ENCODE measurements at regions not wholly inside any gene's neighbourhood (a gene's known extent, or its start where the extent isn't known, plus 50 kb on each side); places are given as distances from the start of the nearest gene placed in this dataset.

DNA sequence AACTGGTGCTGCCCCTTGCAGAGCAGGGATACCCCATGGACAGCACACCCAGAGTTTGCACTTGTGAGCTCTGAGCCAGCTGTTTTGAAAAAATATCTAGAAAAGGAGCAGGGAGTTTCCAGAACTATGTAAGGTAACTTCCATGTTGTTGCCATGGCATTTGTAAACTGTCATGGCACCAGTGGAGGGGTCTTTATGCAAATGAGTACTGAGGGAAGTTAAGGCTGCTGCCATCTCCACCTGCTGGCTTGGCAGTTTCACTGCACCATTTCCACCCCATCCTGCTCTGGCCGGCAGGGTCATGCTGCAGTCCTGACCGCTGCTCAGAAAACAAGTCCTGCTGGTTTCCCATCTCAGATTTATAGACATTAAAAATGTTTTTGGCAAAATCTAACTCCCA, 52.3 kb upstream of the SNTG2 start:
- DNase-seq, result no peak

DNA sequence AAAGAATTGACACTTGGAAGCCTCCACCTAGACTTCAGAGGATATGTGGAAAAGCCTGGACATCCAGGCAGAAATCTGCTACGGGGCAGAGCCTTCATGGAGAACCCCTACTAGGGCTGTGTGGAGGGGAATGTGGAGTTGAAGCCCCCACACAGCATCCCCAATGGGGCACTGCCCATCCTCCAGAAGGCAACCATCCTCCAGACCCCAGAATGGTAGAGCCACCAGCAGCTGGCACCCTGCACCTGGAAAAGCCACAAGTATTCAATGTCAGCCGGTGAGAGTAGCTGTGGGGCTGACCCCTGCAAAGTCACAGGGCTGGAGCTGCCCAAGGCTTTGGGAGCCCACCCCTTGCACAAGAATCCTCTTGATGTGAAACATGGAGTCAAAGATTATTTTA, 53.6 kb upstream of the SNTG2 start:
- no peak for DNase-seq

DNA sequence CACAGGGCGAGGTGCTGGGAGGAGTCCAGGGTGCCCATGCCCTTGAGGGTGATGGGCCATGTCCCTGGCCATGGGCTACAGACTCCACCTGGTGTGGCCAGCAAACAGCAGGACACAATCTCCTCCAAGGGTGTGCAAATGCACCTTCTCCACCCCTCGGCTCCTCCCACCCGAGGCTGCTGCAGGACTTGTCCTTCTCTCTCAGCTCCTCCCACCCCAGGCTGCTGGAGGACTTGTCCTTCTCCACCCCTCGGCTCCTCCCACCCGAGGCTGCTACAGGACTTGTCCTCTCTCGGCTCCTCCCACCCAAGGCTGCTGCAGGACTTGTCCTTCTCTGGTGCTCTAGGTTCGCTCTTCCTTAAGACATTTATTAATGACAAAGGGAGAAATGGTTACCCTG, 57.3 kb upstream of the SNTG2 start:
- DNase-seq, result no peak

DNA sequence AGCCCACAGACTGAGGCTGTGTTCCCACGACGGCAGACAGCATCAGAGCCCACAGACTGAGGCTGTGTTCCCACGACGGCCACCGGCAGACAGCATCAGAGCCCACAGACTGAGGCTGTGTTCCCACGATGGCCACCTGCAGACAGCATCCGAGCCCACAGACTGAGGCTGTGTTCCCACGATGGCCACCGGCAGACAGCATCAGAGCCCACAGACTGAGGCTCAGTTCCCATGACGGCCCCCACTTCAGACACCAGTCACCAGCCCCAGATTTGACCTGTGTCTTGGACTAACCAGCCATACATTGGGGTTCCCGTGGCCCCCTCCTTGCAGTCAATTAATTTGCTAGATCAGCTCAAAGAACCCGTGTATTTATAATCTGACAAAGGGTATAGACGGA, 57.8 kb upstream of the SNTG2 start:
- DNase-seq, result no peak

DNA sequence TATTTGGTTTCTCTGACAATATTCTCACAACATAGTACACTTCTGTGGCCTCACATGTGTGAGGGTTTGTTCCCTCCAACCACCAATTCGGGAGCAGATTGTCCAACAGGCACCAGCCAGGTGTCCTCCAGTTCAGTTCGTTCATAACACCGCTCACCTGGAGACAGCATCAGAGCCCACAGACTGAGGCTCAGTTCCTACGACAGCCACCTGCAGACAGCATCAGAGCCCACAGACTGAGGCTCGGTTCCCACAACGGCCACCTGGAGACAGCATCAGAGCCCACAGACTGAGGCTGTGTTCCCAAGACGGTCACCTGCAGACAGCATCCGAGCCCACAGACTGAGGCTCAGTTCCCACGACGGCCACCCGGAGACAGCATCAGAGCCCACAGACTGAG, 58.2 kb upstream of the SNTG2 start:
- DNase-seq, result no peak

DNA sequence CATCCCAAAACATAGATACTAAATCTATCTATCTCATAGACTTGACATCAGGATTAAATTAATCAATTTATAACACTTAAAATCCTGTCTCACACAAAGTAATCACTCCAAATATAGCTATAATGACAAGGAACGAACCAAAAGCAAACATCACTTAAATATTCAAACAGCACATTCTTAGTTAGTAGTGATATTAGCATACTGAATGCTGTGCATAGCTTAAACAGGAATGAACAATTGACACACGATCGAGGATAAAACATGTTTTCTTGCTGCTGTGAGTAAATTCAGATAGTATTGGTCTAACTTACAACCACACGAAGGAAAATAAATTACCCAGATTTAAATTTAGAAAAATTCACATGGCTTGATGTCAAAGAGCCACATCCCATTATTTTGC, 58.9 kb upstream of the SNTG2 start:
- no peak for DNase-seq

DNA sequence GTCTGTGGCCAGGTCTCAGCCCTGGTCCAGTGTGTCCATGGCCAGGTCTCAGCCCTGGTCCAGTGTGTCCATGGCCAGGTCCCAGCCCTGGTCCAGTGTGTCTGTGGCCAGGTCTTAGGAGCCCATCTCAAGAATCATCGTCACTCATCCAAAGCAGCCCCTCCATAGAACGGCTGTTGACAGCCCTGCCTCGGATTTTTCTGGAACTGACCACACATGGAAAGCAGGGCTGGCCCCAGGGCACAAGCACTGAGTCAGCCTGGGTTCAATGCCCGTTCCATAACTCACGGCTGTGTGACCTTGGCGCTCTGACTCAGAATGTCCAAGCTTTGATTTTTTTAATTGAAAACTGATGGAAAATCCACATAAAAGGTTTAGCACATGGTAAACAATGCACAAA, 59.9 kb upstream of the SNTG2 start:
- no peak for DNase-seq

DNA sequence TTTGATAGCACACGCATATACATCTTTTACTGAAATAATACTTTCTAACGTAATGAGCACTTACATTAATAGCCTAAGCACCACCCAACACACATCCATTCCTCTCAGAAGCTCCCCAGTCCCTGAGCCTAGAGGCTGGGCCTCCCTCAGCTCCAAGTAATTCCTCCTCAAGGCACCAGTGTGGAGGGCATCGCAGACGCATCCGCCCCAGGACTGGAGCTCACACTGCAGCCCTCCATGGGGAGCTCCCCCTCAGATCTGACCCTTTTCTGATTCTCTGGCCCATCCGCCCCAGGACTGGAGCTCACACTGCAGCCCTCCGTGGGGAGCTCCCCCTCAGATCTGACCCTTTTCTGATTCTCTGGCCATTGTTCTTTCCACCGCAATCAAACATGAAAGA, 60.4 kb upstream of the SNTG2 start:
- no peak for DNase-seq

DNA sequence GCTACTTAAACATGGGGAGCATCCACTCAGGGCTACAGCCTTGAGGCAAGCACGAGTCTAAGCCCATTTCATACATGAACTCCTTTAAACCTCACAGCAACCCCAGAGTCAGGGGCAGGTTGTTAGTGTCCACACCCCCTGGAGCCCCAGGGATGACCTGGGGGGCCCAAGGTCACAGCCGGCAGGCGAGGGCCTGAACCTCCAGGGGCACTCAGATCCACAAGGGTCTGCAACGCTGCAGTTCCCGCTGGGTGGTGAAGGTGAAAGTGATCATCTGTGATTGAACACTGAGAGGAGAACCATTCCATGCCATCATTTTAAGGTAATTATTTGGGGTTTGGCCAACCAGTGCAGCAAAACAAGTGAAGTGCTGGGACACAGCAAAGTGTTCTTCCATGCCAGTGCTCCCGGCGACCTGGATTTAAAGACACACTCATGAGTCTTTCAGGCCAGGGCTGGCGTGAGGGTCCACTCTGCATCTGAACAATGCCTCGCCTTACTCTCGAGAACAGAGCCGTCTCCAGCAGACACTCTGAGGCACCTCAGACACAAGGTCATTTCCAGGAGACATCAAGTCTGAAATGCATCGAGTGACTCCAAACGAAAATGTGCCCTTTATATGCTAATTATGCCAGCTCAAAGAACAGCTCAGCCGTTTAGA, 61.6 kb upstream of the SNTG2 start:
- DNase-seq, result no peak

DNA sequence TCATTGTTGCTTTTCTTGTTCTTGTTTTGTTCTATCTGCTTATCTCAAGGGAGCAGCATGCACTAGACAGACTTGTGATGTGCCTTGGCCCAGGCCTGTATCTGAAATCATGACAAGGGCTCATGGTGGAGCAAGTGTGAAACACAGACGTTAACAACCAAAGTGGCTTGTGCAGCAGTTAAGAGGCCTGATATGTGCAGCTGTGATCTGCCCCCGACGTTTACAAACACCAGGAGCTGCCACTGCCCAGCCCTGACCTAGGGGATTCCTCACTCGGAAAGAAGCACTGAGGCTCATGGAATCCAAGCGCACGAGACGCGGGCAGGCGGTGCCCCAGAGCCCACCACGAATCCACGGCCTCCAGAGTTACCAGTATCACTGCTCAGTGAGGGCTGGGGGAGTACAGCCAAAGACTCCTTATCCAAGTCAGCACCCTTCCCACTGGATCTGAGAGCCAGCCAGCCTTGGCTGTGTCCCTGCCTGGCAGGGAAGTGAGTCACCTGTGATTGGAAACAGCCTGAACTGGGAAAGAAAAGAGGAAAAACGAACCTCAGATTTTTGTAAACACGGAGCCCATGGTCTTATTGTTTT, 62.3 kb upstream of the SNTG2 start:
- DNase-seq, result no peak

DNA sequence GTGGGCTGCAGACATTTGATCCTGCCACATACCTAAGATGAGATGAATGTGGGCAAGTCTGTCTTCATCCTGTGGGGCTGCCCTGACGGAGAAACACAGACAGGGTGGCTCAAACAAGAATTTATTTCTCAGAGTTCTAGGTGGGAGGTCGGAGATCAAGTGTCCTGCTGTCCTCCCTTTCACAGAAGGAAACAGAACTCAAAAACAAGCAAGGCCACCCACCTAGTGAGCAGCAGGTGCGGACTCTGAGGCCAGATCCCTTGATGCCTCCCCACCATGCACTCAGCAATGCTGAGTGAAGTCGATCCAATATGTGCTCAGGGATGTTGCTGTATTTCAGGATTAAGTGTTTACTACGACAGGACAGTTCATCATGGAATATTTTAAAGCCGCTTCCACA, 63.0 kb upstream of the SNTG2 start:
- no peak for DNase-seq

DNA sequence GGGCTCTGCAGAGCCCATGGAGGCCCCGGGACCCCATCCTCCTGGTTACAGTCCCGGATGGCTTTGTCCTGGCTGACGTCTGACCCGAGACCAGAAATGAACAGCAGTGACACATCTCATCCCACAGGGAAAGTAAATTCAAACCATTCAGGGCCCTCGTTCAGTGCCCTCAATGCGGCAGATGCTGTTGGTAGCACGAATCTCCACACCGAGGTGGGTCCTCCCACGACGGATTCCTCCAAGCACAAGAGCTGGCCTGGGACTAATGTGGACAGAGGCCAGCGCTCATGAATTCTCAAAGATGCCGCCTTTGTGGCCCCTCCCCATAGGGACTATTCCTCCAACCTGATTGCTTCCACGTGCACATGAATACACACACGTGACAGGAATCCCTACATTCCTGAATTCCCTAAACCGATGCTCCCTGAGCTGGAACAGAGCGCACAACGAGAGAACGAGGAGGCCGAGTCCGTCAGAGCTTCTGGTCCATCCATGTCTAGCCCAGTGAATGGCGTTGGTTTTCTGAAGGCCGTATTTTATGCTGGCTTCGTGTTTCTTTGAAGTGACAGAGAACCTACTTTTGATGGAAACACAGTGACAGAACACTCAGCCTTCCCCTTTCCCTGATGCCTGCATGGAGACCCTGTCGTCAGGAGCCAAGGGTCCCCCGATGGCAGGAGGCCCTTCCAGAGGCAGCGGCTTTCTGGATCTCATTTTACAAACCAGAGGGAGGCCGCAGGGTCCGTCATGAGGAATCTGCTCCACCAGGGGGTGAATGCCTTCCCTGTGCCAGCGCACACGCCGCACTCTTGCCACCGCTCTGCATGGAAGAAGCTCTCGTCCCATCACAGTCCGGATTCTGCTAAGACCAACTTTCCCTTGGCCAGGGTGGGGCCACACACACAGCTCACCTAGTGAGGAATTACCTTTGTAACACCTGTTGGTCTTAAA, 64.3 kb upstream of the SNTG2 start:
- no peak for DNase-seq

DNA sequence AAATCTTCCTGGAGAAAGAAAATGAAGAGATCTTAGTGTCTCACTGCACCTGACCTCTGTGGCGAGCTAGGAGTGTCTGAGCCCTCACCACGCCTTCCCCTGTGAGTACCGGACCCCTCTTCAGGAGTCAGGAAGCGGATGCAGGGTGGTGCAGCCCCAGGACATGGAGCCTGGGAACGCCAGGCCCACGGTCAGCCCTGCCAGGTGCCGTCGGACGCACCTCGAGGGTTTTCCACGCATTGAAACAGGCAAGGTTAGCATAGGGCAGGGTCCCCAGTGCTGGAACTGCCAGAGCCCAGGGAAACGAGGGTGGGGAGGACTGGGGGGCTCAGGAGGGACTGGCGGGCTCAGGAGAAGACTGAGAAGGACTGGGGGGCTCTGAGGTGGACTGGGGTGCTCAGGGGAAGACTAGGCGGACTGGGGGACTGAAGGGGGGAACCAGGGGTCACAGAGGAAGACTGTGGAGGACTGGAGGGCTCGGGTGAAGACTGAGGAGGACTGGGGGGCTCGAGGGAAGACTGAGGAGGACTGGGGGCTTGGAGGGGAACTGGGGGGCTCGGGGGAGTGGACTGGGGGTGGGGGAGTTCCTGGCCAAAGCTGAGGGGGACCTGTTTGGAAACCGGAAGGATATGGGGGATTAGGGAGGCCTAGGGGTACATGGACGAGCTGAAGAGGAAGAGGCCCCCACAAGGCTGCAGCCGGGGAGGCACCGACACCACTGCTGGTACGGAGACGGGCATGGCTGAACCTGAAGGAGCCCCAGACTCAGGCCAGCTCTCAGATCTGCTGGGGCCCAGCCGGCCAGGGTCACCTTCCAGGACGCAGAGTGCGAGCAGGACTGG, 65.2 kb upstream of the SNTG2 start:
- no peak for DNase-seq

DNA sequence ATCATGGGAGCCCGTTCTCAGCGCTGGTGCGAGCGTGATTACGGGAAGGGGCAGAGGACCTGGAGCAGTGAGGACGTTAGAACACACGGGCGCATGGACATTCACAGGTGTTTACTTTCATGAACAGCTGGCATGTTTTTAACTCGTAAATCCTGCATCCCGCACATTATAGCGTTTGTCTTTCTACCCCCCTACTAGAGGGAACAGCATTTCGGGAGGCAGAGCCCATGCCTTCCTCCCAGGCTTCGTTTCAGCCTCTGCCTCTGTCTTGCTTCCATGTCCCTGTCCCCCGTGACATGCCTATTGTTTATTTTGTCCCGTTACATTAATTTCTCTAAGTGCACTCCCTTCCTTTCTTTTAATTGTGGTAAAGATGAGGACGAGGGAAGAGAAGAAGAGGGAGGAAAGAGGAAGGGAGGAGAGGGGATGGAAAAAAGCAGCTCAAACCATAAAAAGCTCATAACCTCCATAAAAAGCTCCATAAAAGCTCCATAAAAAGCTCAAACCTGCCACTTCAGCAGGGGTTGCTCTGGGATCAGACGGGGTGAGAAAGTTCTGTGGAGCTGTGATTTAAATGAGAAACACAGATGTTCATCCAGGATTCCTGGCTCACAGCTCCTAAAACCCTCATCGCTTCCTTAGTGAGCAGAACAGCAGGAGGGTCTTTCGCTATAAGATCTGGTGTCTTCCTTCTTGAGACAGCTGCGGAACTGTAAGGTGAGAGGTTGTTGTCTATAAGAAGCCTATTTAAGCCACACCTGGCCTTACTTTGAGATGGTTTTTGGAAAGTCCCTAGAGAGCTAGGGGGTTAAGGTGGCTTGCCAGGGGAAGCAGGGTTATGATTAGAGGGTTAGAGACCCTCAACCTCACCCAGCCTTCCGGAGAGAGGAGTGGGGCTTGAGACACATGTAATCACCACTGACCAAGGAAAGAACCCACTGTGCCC, 66.6 kb upstream of the SNTG2 start:
- no peak for DNase-seq

DNA sequence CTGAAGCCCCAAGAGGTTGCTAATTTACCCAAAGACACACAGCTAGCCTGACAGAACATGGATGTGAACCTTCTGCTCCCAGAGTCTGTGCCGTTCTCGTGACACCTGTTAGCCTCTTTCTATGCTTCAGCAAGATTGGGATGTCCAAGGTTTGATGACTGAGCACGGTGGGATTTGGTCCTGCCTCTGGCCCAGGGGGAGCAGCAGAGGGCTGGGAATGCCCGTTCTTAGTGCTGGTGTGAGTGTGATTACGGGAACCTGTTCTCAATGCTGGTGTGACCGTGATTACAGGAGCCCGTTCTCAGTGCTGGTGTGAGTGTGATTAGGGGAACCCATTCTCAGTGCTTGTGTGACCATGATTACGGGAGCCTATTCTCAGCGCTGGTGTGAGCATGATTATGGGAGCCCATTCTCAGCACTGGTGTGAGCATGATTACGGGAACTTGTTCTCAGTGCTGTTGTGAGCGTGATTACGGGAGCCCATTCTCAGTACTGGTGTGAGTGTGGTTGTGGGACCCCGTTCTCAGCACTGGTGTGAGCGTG, 67.3 kb upstream of the SNTG2 start:
- no peak for DNase-seq

DNA sequence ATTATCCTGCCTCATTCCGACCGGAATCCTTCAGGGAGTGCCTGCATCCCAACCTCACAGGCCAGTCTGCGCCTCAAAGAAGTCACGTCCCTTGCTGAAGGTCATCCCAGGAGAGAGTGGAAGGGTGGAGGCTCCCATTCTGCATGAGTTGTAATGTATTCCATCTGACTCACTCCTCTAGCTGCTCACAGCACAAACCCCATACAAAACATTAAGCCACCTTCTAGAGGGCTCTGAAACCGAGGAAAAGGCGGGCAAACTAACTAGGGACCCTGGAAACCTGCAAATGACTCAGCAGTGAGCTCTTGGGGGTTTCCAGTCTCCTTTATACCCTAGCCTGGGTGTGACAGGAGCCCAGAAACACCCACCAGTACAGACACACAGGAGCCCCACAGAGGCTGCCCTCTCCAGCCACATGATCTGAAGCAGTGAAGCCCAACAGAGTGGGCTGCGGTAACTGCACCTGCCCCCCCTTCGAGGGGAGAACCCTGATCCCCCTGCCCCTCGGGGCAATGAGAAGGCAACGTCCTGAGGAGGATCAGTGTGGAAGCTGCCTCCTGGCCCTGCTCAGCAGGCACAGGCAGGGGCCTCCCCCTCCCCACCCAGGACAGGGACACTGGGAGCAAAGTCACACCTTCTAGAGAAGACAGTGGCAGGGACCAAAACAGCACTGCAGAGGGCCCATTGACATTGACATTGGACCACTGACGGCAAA, 69.3 kb upstream of the SNTG2 start:
- no peak for DNase-seq

DNA sequence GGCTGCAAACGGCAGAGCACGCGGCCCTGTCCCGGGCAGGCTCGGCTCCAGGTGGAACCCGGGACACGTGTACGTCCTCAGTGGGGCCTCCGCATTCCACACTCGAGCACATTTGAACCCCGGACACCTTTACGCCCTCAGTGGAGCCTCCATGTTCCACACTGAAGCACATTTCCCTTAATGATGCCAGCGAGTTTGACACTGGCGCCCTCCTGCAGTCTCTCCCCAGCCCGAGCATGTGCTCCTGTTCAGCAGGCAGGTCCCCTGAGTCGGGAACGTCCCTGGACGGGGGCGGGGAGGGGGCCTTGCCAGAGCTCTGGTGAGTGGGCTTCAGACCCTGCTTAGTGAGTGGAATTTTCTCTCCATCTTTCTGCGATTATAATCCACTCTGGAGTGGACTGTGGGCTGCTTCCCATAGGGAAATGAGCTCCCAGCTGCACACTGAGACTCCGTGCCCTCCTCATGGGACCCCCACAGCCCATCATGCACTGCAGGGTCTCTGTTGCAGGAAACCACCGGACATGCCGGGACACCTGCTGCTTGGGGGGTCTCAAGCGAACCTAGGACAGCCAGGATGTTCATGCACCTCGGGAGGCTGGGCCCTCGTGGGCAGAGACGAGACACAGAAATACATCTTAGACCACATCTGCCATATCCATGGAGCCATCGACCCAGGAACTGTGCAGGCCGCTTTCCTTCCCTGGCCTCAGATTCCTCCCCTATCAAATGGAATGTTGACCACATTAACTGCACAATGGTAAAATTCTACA, 70.3 kb upstream of the SNTG2 start:
- DNase-seq, result no peak

DNA sequence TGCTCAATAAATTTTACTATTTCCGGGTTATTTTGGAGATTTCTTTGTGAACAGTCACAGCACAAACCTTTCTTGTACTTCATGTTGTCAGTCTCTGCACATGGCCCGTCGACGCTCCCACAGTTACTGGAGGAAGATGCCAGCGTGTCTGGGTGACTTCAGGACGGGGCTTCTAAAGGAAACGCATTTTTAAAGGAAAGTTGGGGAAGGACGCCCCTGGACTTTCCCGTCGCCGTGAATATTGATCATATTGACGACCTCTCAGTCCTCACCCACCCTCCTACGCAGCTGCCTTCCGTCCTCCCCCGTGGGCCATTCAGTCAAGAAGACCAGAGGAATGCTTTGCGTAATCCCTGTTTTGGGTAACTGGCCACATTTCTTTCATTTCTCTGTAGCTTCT, 71.1 kb upstream of the SNTG2 start:
- DNase-seq, result no peak

DNA sequence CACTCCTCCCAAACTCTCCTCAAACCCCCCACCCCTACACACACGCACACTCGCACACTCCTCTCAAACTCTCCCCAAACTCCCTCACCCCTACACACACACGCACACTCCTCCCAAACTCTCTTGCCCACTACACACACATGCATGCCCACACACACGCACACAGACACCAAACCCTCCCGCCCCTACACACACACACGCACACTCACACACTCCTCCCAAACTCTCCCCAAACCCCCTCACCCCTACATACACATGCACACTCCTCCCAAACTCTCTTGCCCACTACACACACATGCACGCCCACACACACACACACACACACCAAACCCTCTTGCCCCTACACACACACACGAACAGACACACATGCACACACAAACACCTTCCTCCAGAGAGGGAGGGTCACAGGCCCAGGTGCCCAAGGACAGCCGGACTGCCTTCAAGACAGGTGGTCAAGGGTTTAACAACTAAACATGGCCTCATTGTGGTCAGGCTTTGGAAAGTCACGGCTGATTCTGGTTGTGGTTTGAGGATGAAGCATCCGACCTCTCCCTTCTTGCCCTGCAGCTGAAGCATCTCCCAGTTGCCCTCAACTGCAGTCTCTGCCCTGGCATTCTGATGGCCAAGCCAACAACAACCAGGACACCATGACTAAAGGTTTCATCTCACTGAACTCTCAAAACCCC, 72.3 kb upstream of the SNTG2 start:
- no peak for DNase-seq

DNA sequence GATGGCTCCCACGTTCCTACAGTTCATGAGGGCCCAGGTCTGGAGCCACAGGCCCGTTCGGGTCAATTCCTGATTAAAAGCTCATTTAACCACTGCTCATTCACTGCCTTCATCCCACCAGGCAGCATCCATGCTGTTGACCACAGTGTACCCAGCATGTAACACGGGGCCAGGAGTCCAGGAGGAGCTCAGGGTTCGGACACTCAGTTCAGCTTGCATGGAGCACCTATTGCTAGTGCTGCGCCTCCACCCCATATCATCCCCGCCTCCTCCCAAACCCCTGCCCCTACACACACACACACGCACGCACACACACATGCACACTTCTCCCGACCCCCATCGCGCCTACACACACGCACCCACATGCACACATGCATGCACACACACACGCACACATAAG, 72.9 kb upstream of the SNTG2 start:
- no peak for DNase-seq
